ENCODE measurements at regions not wholly inside any gene's neighbourhood (a gene's known extent, or its start where the extent isn't known, plus 50 kb on each side); places are given as distances from the start of the nearest gene placed in this dataset.

- CTCF ChIA-PET: no interaction called here
- peaks cover 6% of the 10 kb centered on the region for H3K27me3 Mint-ChIP-seq
- H3K4me3 Mint-ChIP-seq: no peak overlapping the region
- no peak overlapping the region for H3K27ac Mint-ChIP-seq
- no peaks in the 10 kb centered on the region for H3K9me3 Mint-ChIP-seq
- no peak for DNase-seq
- H3K4me1 Mint-ChIP-seq: no peaks in the 10 kb centered on the region
- POLR2A ChIA-PET: no interaction called here
- no peaks in the 10 kb centered on the region for H3K36me3 Mint-ChIP-seq (ENCODE audit: low read depth)
Measured at GRCh38 chr10:120960725-120961124, 109.6 kb downstream of the WDR11 start.

- no peaks in the 10 kb centered on the region for H3K4me1 Mint-ChIP-seq
- POLR2A ChIA-PET: no interaction called here
- no peak overlapping the region for H3K4me3 Mint-ChIP-seq
- DNase-seq: no peak
- CTCF ChIA-PET: interaction anchor here (0.8 to 1.1 kb wide), 2 partner anchors 11 to 13 kb away, joined by 3 to 4 read pairs; no protein-coding TSS in a partner anchor
- H3K27me3 Mint-ChIP-seq: peaks cover 6% of the 10 kb centered on the region
- no peak overlapping the region for H3K27ac Mint-ChIP-seq
- H3K36me3 Mint-ChIP-seq (ENCODE audit: low read depth): no peaks in the 10 kb centered on the region
- no peaks in the 10 kb centered on the region for H3K9me3 Mint-ChIP-seq
Measured at GRCh38 chr10:120961795-120962755, 110.9 kb downstream of the WDR11 start.

GRCh38 chr10:120962756-120963593 is 111.8 kb downstream of the WDR11 start:
- H3K36me3 Mint-ChIP-seq (ENCODE audit: low read depth): no peaks in the 10 kb centered on the region
- ChIA-PET POLR2A (no interaction called here), CTCF (interaction anchor here (0.8 to 1.1 kb wide), 2 partner anchors 10 to 14 kb away, joined by 3 to 4 read pairs; no protein-coding TSS in a partner anchor)
- peaks cover 6% of the 10 kb centered on the region for H3K27me3 Mint-ChIP-seq
- no peak overlapping the region for H3K4me3 Mint-ChIP-seq
- no peak overlapping the region for H3K27ac Mint-ChIP-seq
- H3K9me3 Mint-ChIP-seq: no peaks in the 10 kb centered on the region
- no peaks in the 10 kb centered on the region for H3K4me1 Mint-ChIP-seq
- no peak for DNase-seq

DNA sequence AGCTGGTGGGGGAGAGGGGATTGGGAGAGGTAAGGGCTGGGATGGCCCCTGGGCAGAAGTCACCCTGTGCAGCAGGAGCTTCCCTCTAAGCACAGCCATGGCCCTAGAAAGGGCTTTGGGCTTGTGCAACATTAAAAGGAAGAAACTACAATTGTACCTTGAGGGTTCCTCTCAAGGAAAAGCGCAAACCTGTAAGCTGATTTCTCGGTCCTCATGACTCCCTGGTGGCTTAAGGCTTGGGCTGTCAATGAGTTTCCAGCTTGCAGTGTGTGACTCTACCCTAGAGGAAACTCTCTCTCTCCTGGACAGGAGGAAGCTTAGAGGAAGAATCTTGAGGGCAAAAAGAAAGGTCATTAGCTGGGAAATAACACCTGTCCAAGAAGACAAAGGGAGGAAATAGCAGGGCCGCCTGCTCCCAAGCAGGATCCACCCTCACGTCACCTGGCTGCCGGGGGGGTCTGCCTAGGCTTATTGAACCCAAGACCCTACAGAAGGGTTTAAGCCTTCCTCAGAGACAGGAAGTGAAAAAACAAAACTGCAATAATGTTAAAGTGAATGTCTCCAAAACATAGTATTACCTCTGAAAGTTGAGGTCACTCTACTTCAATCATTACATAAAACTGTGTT is 112.5 kb downstream of the WDR11 start:
- Mint-ChIP-seq H3K27ac (no peak overlapping the region), H3K27me3 (peaks cover 6% of the 10 kb centered on the region), H3K36me3 (ENCODE audit: low read depth) (no peaks in the 10 kb centered on the region), H3K4me3 (no peak overlapping the region), H3K9me3 (no peaks in the 10 kb centered on the region), H3K4me1 (no peaks in the 10 kb centered on the region)
- ChIA-PET CTCF (interaction anchor here (1.1 kb wide), 1 partner anchor 9 kb away, joined by 4 read pairs; no protein-coding TSS in a partner anchor), POLR2A (no interaction called here)
- DNase-seq: no peak

- Mint-ChIP-seq H3K4me3 (no peak overlapping the region), H3K27me3 (peaks cover 2% of the 10 kb centered on the region), H3K4me1 (no peaks in the 10 kb centered on the region), H3K27ac (no peak overlapping the region), H3K36me3 (ENCODE audit: low read depth) (no peaks in the 10 kb centered on the region), H3K9me3 (peaks cover 2% of the 10 kb centered on the region)
- CTCF ChIA-PET: interaction anchor here (0.6 kb wide), 1 partner anchor 1281 kb away, joined by 3 read pairs; no protein-coding TSS in a partner anchor
- POLR2A ChIA-PET: no interaction called here
- no peak for DNase-seq
Measured at GRCh38 chr10:120966657-120967045, 115.5 kb downstream of the WDR11 start.

DNA sequence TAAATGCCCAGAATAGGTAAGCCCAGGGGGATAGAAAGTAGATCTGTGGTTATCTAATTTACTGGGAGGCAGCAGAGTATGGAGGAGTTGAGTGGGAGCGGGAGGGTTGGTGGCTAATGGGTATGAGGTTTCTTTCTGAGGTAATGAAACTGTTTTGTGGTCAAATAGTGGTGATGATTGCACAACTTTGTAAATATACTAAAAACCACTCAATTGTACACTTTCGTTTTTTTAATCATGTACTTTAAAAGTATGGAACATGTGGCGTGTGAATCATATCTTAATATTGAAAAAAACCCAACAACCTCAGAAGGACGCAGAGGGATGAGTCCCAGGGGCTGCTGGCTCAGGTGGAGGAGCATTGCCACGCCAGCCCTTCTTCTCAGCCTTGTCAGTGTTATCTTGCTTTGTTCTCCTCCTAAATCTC is 118.1 kb downstream of the WDR11 start:
- Mint-ChIP-seq H3K4me3 (no peak overlapping the region), H3K27ac (no peak overlapping the region), H3K9me3 (peaks cover 2% of the 10 kb centered on the region), H3K36me3 (ENCODE audit: low read depth) (no peaks in the 10 kb centered on the region), H3K4me1 (no peaks in the 10 kb centered on the region), H3K27me3 (peaks cover 3% of the 10 kb centered on the region)
- CTCF ChIA-PET: no interaction called here
- no peak for DNase-seq
- POLR2A ChIA-PET: no interaction called here

DNA sequence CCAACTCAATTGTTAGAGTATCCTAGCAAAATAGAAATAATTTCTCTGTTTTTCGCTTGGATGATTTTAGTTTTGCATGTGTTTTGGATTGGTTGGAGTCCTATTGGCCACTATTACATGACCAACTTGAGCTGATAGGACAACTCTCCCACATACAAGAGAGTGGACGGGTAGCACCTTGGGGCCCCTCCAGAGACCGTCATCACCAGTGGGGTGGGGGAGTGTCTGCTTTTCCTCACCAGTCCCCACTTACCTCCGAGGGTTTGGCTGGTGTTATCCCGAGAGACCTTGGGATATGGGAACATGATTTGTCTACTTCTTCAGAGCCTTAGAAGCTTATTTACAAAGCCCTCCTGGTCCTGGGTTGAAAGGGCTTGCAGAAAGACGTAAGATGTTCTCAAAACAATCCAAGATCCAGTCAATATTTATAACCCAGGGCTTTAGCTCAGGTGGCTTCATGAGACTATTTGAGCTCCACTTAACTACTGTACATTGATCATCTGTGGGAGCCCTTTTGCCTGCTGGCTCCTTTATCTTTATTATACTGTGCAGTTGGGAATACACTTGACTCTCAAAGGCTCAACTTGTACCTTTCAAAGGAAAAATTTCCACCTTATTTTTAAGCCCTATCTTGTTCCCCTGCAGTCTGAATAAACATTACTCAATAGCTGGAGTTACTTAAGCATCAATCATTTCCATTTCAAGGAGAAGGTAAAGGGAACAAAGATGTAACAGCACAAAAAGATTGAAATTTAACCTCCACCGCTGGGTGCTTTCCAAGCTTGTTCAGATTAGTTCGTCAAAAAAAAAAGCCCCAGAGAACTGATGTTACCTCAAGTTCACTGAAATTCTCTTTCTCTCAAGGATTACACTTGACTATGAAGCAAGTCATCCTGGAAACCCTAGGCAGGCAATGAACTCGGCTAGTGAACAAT is 119.7 kb downstream of the WDR11 start:
- no peaks in the 10 kb centered on the region for H3K4me1 Mint-ChIP-seq
- no peak for DNase-seq
- peaks cover 5% of the 10 kb centered on the region for H3K9me3 Mint-ChIP-seq
- no peak overlapping the region for H3K4me3 Mint-ChIP-seq
- no peaks in the 10 kb centered on the region for H3K36me3 Mint-ChIP-seq (ENCODE audit: low read depth)
- H3K27ac Mint-ChIP-seq: no peak overlapping the region
- H3K27me3 Mint-ChIP-seq: peaks cover 6% of the 10 kb centered on the region
- CTCF ChIA-PET: interaction anchor here (0.6 kb wide), 1 partner anchor 562 kb away, joined by 3 read pairs; no protein-coding TSS in a partner anchor
- POLR2A ChIA-PET: no interaction called here

GRCh38 chr10:120971671-120972070 is 120.5 kb downstream of the WDR11 start:
- CTCF ChIA-PET: interaction anchor here (0.6 to 1.7 kb wide), 2 partner anchors 9 to 561 kb away, joined by 3 to 4 read pairs; no protein-coding TSS in a partner anchor
- Mint-ChIP-seq H3K4me1 (no peaks in the 10 kb centered on the region), H3K27me3 (peaks cover 7% of the 10 kb centered on the region), H3K36me3 (ENCODE audit: low read depth) (no peaks in the 10 kb centered on the region), H3K4me3 (no peak overlapping the region), H3K9me3 (peaks cover 5% of the 10 kb centered on the region), H3K27ac (no peak overlapping the region)
- no peak for DNase-seq
- POLR2A ChIA-PET: no interaction called here

DNA sequence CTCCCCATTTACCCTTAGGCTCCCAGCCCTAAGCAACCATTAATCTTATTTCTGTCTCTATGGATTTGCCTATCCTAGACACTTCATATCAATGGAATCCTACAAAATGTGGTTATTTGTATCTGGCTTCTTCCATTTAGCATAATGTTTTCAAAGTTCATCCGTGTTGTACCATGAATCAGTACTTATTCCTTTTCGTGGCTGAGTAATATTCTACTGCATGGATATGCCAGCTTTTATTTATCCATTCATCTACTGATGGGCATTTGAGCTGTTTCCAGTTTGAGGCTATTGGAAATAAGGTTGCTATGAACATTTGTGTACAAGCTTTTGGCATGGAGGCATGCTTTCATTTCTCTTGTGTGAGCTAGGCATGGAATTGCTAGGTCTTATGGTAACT is 121.1 kb downstream of the WDR11 start:
- no peak overlapping the region for H3K27ac Mint-ChIP-seq
- CTCF ChIA-PET: interaction anchor here (1.7 kb wide), 1 partner anchor 9 kb away, joined by 4 read pairs; no protein-coding TSS in a partner anchor
- peaks cover 5% of the 10 kb centered on the region for H3K9me3 Mint-ChIP-seq
- H3K4me3 Mint-ChIP-seq: no peak overlapping the region
- POLR2A ChIA-PET: no interaction called here
- no peak for DNase-seq
- no peaks in the 10 kb centered on the region for H3K4me1 Mint-ChIP-seq
- no peaks in the 10 kb centered on the region for H3K36me3 Mint-ChIP-seq (ENCODE audit: low read depth)
- peaks cover 7% of the 10 kb centered on the region for H3K27me3 Mint-ChIP-seq

- Mint-ChIP-seq H3K9me3 (peaks cover 3% of the 10 kb centered on the region), H3K27me3 (peaks cover 22% of the 10 kb centered on the region), H3K36me3 (ENCODE audit: low read depth) (no peaks in the 10 kb centered on the region), H3K4me3 (no peak overlapping the region), H3K4me1 (no peaks in the 10 kb centered on the region), H3K27ac (no peak overlapping the region)
- ChIA-PET CTCF (no interaction called here), POLR2A (no interaction called here)
- no peak for DNase-seq
Measured at GRCh38 chr10:120975072-120975867, 124.1 kb downstream of the WDR11 start.

- no peak for DNase-seq
- POLR2A ChIA-PET: no interaction called here
- no peaks in the 10 kb centered on the region for H3K36me3 Mint-ChIP-seq (ENCODE audit: low read depth)
- no peak overlapping the region for H3K27ac Mint-ChIP-seq
- CTCF ChIA-PET: no interaction called here
- no peaks in the 10 kb centered on the region for H3K4me1 Mint-ChIP-seq
- H3K9me3 Mint-ChIP-seq: peaks cover 3% of the 10 kb centered on the region
- peaks cover 25% of the 10 kb centered on the region for H3K27me3 Mint-ChIP-seq
- H3K4me3 Mint-ChIP-seq: no peak overlapping the region
Measured at GRCh38 chr10:120975868-120976225, 124.7 kb downstream of the WDR11 start.

All from activated CD4-positive, alpha-beta T cell treated with anti-CD3 and anti-CD28 coated beads, Interleukin-2, amount 10 ng/mL, durations not matched to agents 7 days and 5 days (primary cell).